HG03442 (cell line): ENCODE measurements at regions not wholly inside any gene's neighbourhood (a gene's known extent, or its start where the extent isn't known, plus 50 kb on each side); places are given as distances from the start of the nearest gene placed in this dataset.
A peak's percentile ranks its signal among the peaks of the same experiment; 100 is the strongest.

Experiments used
- ATAC-seq: cut with Tn5 transposase; IDR thresholded peaks from one replicate; pipeline ENCODE4 v1.9.1; 2021; ENCODE audit warnings: mild to moderate bottlenecking, moderate library complexity; ENCODE audit not compliant: unreplicated experiment

DNA sequence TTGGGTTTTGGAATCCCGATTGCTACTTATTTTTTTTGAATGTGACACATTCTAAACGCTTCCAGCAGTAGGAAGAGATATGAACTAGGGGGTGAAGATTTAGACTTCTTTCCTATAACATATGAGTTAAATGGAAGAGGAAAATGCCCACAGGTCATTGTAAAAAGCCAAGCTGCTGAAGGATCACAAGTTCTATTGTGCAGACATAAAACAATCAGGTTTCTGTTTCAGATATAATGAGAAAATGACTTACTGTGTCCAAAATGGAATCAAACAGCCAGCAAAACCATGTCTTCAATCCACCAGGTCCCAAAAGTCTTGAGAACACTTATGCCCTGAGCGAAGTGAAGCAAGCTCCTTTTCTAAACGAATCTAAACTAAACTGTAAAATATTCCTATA, 157.0 kb upstream of the SOX9 start:
- no peak for ATAC-seq

GRCh38 chr17:71964559-71964958, 156.3 kb upstream of the SOX9 start:
- ATAC-seq: no peak

DNA sequence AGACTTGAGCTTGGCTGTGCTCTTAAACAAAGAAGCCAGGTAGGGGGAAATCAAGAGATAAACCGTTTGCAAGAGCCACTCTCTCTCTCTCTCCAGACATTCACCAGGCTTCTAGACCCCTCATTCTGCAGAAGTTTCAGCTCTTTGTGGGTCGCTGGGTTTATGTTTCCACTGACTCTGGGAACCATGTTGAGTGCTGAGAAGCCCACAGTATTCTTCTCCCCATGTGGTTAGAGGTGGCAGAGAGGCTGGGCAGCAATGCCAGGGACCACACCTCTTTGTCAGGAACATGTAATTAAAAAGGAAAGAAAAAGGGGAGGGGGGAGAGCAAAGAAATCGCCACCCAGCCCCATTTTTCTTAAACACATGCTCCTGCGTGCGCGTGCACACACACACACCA, 154.8 kb upstream of the SOX9 start:
- no peak for ATAC-seq

DNA sequence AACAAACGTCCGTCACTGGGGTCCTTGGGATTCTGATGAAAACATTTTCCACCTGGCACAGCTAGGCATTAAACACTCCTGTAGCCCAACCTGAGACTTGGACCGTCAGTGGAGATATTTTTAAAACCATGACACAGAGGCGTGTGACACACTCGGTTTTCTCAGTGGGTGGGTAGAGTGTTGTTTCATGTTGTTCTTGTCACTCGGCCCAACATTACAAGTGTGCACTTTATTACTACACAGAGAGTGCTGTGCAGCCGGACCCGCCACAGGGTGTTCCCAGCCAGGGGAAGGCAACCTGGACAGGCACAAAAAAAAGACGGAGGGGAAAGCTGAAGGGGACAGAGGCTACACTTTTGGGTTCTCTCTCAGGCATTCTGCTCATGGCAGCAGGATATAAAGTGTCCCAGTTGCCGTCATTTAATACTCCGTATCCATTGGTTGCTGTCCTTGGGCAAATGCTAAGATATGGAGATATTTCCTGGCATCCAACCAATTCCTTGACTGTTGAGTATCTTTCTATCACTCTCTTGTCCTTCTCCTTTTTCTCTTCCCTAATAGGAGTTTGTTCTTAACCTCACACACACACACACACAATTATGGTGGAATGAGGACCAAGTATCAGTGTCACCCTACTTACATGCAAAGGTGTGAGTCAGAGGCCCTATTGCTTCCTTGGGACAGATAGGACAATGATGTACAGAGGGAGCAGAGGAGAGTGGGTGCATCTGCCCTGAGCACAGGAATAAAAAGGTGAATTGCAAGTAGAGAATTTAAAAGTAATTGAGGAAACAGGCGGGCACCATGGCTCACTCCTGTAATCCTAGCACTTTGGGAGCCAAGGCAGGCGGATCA, 154.1 kb upstream of the SOX9 start:
- no peak for ATAC-seq

- no peak for ATAC-seq
These were observed 151.3 kb upstream of the SOX9 start for GRCh38 chr17:71969500-71969899.

GRCh38 chr17:71970312-71970711, 150.5 kb upstream of the SOX9 start:
- ATAC-seq: peak; percentile 87

DNA sequence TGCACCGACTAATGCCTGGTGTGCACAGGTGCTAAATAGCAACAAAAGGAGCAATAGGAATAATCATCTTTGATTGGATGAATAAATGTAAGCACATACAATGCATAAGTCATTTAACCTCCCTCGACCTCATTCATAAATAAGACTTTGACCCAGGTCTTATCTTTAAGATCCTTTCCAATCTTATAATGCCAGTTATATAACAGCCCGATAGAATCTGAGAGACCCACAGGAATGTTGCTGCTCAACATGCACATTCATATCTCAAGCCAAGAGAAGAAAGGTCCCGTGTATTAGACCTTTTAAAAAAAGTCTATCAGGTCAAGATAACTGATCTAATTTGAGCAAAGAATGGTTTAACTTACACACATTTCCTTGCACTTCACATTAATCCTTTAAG, 146.8 kb upstream of the SOX9 start:
- ATAC-seq: no peak

DNA sequence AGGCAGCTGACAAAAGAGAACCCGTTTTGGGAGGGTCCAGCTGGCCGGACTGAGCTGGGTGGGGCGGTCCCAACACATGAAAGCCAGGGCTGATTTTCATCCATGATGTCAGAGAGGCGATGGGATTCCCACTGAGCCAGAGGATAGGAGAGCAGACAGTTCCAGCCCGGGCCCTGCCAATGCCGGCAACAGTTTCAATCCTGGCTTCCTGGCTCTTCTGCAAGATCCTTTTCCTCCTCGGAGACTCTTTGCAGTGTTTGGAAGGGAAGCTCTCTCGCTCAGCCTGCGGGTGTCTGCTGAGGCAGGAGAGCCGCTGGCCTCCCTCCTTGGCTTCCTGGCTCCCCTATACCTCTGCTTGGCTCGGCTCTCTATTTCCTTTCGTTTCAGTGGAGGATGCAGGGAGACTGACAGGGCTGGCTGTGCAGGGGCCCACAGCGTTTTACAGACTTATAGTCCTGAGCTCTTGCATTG, 145.5 kb upstream of the SOX9 start:
- no peak for ATAC-seq

GRCh38 chr17:71976011-71976649, 144.7 kb upstream of the SOX9 start:
- no peak for ATAC-seq

DNA sequence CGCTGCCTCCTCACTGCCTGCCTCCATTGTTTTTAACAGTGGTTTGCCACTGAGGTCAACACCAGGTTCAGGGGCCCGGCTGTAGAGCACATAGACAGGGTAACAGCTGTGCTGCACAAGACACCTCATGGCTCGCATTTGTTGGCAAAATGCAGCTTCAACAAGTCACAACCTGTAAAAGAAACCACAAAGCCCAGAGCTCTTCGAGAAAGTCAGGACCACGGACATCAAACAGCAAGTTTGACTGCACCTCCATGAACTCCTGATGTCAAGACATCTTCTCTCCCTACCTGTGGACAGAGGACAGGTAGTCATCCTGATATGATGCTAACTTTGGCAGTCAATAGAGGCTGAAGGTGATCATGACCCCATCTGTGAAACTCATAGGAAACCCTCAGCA, 142.4 kb upstream of the SOX9 start:
- ATAC-seq: no peak

DNA sequence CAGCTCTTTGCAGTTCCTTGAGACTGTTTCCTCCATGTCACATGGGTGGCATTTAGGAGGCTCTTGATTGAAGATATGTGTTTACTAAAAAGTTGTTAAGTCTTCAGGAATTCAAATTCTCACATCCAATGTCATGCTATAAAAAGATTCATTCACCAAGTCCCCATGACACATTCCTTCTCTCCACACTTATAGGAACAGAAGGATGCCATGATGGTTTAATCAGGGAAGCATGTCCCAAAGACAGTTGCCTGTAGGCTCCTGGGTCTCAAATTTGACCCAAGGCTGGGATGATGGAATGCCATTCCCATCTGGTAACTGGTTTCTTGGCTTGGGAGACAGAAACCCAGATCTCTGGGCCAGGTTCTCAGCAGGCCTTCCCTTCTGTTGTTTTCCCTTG, 140.6 kb upstream of the SOX9 start:
- no peak for ATAC-seq

DNA sequence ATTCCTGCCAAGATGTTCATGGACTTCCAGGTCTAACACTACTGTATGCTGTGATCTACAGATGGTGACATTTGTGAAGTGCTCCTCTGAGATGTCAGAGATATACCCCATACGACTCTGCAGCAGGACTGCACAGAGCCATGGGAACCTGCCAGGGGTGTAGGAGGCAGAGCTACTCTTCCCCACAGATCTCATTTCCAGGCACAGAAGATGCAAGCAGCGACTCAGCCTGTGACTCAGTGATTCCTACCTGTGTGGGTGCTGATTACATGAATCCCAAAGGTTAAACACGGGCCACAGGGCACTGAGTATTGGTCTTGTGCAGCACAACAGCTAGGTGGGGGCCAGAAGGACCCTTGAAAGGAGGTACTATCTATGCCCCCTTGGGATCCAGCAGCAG, 137.0 kb upstream of the SOX9 start:
- ATAC-seq: no peak

DNA sequence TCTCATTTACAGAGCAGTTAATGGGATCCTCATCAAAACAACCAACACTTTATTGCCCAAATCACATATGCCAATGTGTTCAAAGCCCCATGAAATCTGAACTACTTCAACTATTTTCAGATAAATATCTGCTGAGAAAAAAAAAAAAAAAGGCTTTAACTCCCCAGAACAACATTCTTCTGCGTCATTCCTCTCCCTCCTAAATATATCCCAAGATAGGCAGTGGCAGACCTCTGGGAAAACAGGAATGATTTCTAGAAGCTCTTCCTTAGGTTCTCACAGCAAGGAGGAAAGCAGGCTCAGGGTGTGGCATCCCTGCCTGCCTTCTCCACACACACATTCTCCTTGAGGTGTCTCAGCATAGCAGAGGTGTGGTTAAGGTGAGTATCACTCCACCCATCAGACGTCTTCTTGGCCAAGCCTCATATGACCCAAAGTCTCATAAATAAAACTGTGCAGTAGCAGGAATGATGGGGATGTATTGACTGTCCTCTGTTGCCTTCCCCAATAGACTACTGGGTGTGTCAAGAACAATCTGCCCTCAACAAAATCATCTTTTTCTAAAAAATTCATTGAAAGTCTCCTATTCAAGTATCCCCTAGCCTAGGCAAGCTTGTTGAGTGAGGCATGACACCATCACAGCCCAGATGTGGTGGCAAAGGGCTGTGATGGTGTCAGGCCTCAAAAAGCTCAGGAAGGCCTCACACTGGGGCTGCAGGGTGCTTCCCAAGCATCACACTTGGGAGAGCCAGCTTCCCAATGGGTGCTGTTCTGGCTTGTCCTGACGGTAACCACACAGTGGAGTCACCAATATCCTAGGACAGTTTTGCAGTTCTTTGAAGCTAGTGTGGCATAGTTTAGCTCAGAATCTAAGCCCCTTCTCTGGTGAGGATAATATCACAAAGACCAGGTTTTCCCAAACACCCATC, 135.4 kb upstream of the SOX9 start:
- no peak for ATAC-seq

- no peak for ATAC-seq
These were observed 133.9 kb upstream of the SOX9 start for GRCh38 chr17:71986886-71987285.

DNA sequence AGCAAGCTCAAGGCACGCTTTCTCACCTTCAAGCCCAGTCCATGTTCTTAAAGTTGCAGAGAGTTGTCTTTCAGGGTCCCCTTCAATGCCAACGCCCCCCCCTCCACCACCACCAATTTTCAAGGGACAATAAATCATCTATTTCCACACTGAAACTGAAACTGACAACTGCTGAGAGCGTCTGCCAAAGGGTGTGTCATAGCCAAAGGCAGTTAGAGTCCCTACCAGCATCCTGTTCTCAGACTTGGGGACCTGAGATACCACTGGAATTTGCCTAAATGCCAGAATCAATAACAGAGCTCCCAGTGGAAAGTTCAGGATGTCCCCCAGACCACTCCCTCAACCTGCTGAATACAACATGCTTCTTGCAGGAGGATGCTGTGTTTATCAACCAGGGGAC, 133.2 kb upstream of the SOX9 start:
- ATAC-seq: no peak

GRCh38 chr17:71989117-71989516, 131.7 kb upstream of the SOX9 start:
- no peak for ATAC-seq

GRCh38 chr17:71993363-71993762, 127.5 kb upstream of the SOX9 start:
- no peak for ATAC-seq

GRCh38 chr17:71995590-71995989, 125.2 kb upstream of the SOX9 start:
- no peak for ATAC-seq

- no peak for ATAC-seq
These were observed 116.8 kb upstream of the SOX9 start for GRCh38 chr17:72004011-72004427.

GRCh38 chr17:72004611-72005331, 116.0 kb upstream of the SOX9 start:
- ATAC-seq: peak; percentile 61
